K562 (cell line): ENCODE measurements at regions not wholly inside any gene's neighbourhood (a gene's known extent, or its start where the extent isn't known, plus 50 kb on each side); places are given as distances from the start of the nearest gene placed in this dataset.

Source experiments
- ATAC-seq: fragments of 200-7000 bp; cut with Tn5 transposase; 3 replicates; pipeline ENCODE4 v1.9.1; 2020; ENCODE audit warnings: moderate library complexity
- BruUV-seq: library from RNA; stranded (reverse); fragments of 400-500 nt; replicated peaks from 2 replicates; lab custom pipeline; 2021; lab: Mats Ljungman, UMichigan
- CTCF ChIA-PET: fragments of 300-600 bp; formaldehyde crosslinking; extraction: SDS; loops from one replicate; lab custom pipeline; 2021; ENCODE audit warnings: low intra/inter-chr PET ratio; lab: Yijun Ruan, JAX
- POLR2A ChIA-PET: fragments of 300-600, 350-650 bp; sonication (Branson Sonifier 250); formaldehyde crosslinking; extraction: SDS; loops from one replicate; lab custom pipeline; 2021; ENCODE audit warnings: antibody characterized with exemption, inconsistent platforms; lab: Yijun Ruan, JAX
- DNase-seq, 4 experiments: peaks; one replicate each; pipeline versions ENCODE4 v3.0.0 to v3.0.0-alpha.2; 2011 to 2018; ENCODE audit warnings: low spot score in 3 of 4, mixed read lengths in 3 of 4; ENCODE audit errors: extremely low read depth in 1 of 4
- FAIRE-seq: peaks from 2 replicates; lab custom pipeline; 2011; peaks lifted over from hg19 to GRCh38; lab: Jason Lieb, UNC
- H2AFZ ChIP-seq: 2 replicates; pipeline ENCODE4 v1.6.0; 2011; ENCODE audit warnings: low read depth, low read length, control low read depth, inconsistent platforms
- H3K27ac ChIP-seq: fragments of 200-600 bp; 3 replicates; pipeline ENCODE4 v1.8.0; 2011; ENCODE audit warnings: low read depth, mild to moderate bottlenecking, control low read depth, inconsistent platforms, low read length, moderate library complexity, mixed read lengths; ENCODE audit errors: extremely low read depth
- H3K27me3 ChIP-seq, 2 experiments: fragments of 300-600 bp in 1 of 2; 2 replicates in 1 of 2; 3 replicates in 1 of 2; pipeline versions ENCODE4 v1.6.0 to v1.8.0; 2011; ENCODE audit warnings: inconsistent platforms in 2 of 2, low read length in 2 of 2, mild to moderate bottlenecking in 1 of 2, mixed read lengths in 1 of 2, moderate library complexity in 1 of 2; ENCODE audit not compliant: control insufficient read depth in 2 of 2, insufficient read depth in 2 of 2
- H3K36me3 ChIP-seq: fragments of 300-600 bp; 3 replicates; pipeline ENCODE4 v1.8.0; 2011; ENCODE audit warnings: mild to moderate bottlenecking, low read length, inconsistent platforms; ENCODE audit not compliant: control insufficient read depth, insufficient read depth
- H3K4me1 ChIP-seq, 2 experiments: fragments of 200-600 bp in 1 of 2; replicated peaks in 1 of 2; 2 replicates in 1 of 2; 3 replicates in 1 of 2; pipeline versions ENCODE4 v1.5.1 to v1.8.0; 2011; ENCODE audit warnings: inconsistent platforms in 2 of 2, low read length in 2 of 2, mild to moderate bottlenecking in 1 of 2, mixed read lengths in 1 of 2, moderate library complexity in 1 of 2; ENCODE audit not compliant: control insufficient read depth in 2 of 2, insufficient read depth in 2 of 2
- H3K4me2 ChIP-seq: 2 replicates; pipeline ENCODE4 v1.6.1; 2011; ENCODE audit warnings: low read length, control low read depth, inconsistent platforms, mixed read lengths; ENCODE audit not compliant: insufficient read depth
- H3K4me3 ChIP-seq: fragments of 200-600 bp; sonication (generic), shearing (Covaris generic); 2 replicates; pipeline ENCODE4 v1.5.1; 2016; ENCODE audit warnings: control low read depth, inconsistent platforms
- H3K79me2 ChIP-seq: fragments of 200-600 bp; 3 replicates; pipeline ENCODE4 v1.8.0; 2011; ENCODE audit warnings: low read length, inconsistent platforms; ENCODE audit not compliant: control insufficient read depth, insufficient read depth
- H3K9ac ChIP-seq, 2 experiments: 2 replicates each; pipeline versions ENCODE4 v1.6.0 to v1.6.1; 2011; ENCODE audit warnings: low read depth in 2 of 2, low read length in 2 of 2, control low read depth in 1 of 2, inconsistent platforms in 1 of 2, mild to moderate bottlenecking in 1 of 2, mixed read lengths in 1 of 2; ENCODE audit not compliant: insufficient read depth in 1 of 2
- H3K9me1 ChIP-seq: one replicate; pipeline ENCODE4 v1.6.0; 2011; ENCODE audit warnings: inconsistent platforms, mild to moderate bottlenecking, low read length, moderate library complexity; ENCODE audit not compliant: control insufficient read depth, insufficient read depth
- H3K9me3 ChIP-seq: replicated peaks from 2 replicates; pipeline ENCODE4 v1.5.1; 2011; ENCODE audit warnings: low read depth, low read length, inconsistent platforms; ENCODE audit not compliant: control insufficient read depth, insufficient read depth
- H4K20me1 ChIP-seq: replicated peaks from 2 replicates; pipeline ENCODE4 v1.6.1; 2011; ENCODE audit warnings: low read length, inconsistent platforms, mixed read lengths; ENCODE audit not compliant: control insufficient read depth, insufficient read depth
- ADNP ChIP-seq: fragments of 200-800 bp; sonication (Bioruptor generic); IDR thresholded peaks from 2 replicates; pipeline ENCODE4 v1.6.1; 2016; ENCODE audit warnings: missing genetic modification characterization, missing compliant biosample characterization
- ETV6 ChIP-seq, 3 experiments: fragments of 150-350 bp in 1 of 3; sonication (generic) in 1 of 3; formaldehyde crosslinking in 1 of 3; IDR thresholded peaks; 2 replicates each; pipeline versions ENCODE4 v1.6.1 to v1.8.0; 2014 to 2022; ENCODE audit warnings: borderline replicate concordance in 2 of 3, low read depth in 2 of 3, antibody characterized with exemption in 1 of 3, low read length in 1 of 3, mild to moderate bottlenecking in 1 of 3, missing genetic modification reagents in 1 of 3
- GTF2E2 ChIP-seq: fragments of 200-800 bp; sonication (Bioruptor generic); IDR thresholded peaks from 2 replicates; pipeline ENCODE4 v1.6.1; 2016; ENCODE audit warnings: missing genetic modification characterization, missing compliant biosample characterization
- PRMT5 ChIP-seq: sonication (generic); formaldehyde crosslinking; IDR thresholded peaks from 2 replicates; pipeline ENCODE4 v1.5.0; 2020; ENCODE audit warnings: missing genetic modification reagents
- RBM39 ChIP-seq: fragments of 200-400 bp; formaldehyde crosslinking; optimal IDR thresholded peaks from 2 replicates; pipeline ENCODE3; 2018; ENCODE audit warnings: low read depth, low read length
- RUNX1 ChIP-seq: sonication (generic); IDR thresholded peaks from 2 replicates; pipeline ENCODE4 v1.6.1; 2016; ENCODE audit warnings: antibody characterized with exemption, low read depth
- STAT5B ChIP-seq: fragments of 250-450 bp; sonication (Bioruptor Pico); IDR thresholded peaks from 2 replicates; pipeline ENCODE4 v1.8.0; 2021; ENCODE audit warnings: mild to moderate bottlenecking, inconsistent platforms
- ZBTB7A ChIP-seq: IDR thresholded peaks from 2 replicates; pipeline ENCODE4 v1.6.1; 2011; ENCODE audit warnings: low read depth, mild to moderate bottlenecking, low read length, moderate library complexity, borderline replicate concordance; ENCODE audit not compliant: control insufficient read depth
- ZC3H11A ChIP-seq: IDR thresholded peaks from 2 replicates; pipeline ENCODE4 v1.6.1; 2012; ENCODE audit warnings: low read depth, low read length, improper control_type of control experiment
- ZNF217 ChIP-seq: sonication (generic); formaldehyde crosslinking; IDR thresholded peaks from 2 replicates; pipeline ENCODE4 v1.8.0; 2022; ENCODE audit warnings: mild to moderate bottlenecking, missing genetic modification reagents
- ZNF431 ChIP-seq: sonication (generic); formaldehyde crosslinking; IDR thresholded peaks from 2 replicates; pipeline ENCODE4 v1.8.0; 2022; ENCODE audit warnings: mild to moderate bottlenecking, missing genetic modification reagents
- WGBS: fragments of 100-300 bp; shearing (Covaris generic); methylation state at CpG from one replicate; pipeline ENCODE4 v1.1.6; 2016; ENCODE audit warnings: low coverage, mixed read lengths; ENCODE audit not compliant: insufficient coverage; ENCODE audit errors: missing lambda C conversion rate; 5-methylcytosine and 5-hydroxymethylcytosine counted together
- in situ Hi-C: fragments of 300-500 bp; cut with MboI; formaldehyde crosslinking; loops from 4 replicates; pipeline ENCODE4 v1.15.0; 2018; ENCODE audit warnings: inconsistent platforms, mixed read lengths
- intact Hi-C: fragments of 100-400 bp; cut with micrococcal nuclease; formaldehyde crosslinking; loops from 2 replicates; pipeline ENCODE4 v1.14.2; 2022
- TF ChIP-seq, protein P1 (sequence below), 2 experiments: fragments of 450-650 bp; formaldehyde crosslinking in 1 of 2; IDR thresholded peaks; 2 replicates each; pipeline versions ENCODE4 v1.4.0 to v1.6.1; 2014 to 2020; ENCODE audit warnings: mild to moderate bottlenecking in 2 of 2, borderline replicate concordance in 1 of 2, low read depth in 1 of 2

DNA sequence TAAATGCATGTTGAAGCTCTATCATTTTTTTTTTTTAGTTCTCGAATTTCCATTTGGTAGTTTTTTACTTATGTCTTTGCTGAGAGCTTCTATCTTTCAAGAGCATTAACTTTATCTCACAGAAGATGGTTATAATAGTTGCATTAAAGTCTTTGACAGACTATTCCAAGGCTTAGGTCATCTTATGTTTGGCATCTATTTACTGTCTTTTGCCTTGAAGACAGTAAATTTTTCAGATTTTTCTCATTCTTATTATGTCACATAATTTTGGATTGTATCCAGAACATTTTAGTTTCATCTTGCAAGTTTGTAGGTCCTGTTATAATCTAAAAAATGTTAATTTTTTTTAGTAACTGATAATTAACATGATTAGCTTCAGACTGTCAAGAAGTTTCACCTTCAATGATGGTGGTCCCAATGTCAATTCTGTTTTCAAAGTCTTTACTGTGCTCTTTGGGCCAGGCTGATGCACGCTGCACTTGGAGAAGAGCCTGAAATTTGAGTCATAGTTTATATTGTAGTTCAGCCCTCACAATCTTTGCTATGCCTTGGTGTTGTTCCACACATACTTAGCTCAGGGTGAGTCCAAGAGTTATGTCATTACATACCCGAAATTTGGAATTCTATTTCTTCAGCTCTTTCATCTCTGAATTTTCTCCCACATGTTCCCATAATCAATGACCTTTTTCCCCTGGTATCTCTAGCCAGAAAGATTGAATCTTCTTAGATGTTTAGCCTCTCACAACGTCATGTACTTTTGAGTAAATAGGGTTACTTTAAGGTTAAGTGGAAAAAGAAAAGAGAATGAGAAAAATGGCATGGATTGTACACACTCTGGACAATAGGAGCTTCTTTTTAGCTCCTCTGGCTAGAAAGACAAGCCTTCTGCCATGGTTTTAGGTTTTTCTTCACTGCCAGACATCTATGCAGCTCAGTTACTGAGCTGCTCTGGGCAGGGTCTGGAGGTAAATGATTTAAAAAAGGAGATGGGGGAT is 110.3 kb upstream of the BTBD3 start:
- BruUV-seq: no TSS peak
- no peak for TF ChIP-seq ZNF217 (CRISPR knock-in tag)
- TF ChIP-seq RBM39: no peak
- TF ChIP-seq STAT5B: no peak
- no peak for TF ChIP-seq RUNX1
- TF ChIP-seq, protein P1, sequence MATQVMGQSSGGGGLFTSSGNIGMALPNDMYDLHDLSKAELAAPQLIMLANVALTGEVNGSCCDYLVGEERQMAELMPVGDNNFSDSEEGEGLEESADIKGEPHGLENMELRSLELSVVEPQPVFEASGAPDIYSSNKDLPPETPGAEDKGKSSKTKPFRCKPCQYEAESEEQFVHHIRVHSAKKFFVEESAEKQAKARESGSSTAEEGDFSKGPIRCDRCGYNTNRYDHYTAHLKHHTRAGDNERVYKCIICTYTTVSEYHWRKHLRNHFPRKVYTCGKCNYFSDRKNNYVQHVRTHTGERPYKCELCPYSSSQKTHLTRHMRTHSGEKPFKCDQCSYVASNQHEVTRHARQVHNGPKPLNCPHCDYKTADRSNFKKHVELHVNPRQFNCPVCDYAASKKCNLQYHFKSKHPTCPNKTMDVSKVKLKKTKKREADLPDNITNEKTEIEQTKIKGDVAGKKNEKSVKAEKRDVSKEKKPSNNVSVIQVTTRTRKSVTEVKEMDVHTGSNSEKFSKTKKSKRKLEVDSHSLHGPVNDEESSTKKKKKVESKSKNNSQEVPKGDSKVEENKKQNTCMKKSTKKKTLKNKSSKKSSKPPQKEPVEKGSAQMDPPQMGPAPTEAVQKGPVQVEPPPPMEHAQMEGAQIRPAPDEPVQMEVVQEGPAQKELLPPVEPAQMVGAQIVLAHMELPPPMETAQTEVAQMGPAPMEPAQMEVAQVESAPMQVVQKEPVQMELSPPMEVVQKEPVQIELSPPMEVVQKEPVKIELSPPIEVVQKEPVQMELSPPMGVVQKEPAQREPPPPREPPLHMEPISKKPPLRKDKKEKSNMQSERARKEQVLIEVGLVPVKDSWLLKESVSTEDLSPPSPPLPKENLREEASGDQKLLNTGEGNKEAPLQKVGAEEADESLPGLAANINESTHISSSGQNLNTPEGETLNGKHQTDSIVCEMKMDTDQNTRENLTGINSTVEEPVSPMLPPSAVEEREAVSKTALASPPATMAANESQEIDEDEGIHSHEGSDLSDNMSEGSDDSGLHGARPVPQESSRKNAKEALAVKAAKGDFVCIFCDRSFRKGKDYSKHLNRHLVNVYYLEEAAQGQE (IDR thresholded peaks at IDR 0.05; ENCODE audit: borderline replicate concordance): no peak
- TF ChIP-seq, protein P1 (CRISPR knock-in tag; IDR thresholded peaks at IDR 0.05; ENCODE audit: low read depth): no peak
- no peak for TF ChIP-seq ZNF431 (CRISPR knock-in tag)
- TF ChIP-seq ZC3H11A: no peak
- no peak for TF ChIP-seq ETV6 (IDR thresholded peaks at IDR 0.05; ENCODE audit: borderline replicate concordance in 1 of 2, low read depth in 2 of 2, low read length in 1 of 2)
- TF ChIP-seq ETV6 (CRISPR knock-in tag; IDR thresholded peaks at IDR 0.05; ENCODE audit: borderline replicate concordance): no peak
- no peak for TF ChIP-seq ADNP (tag)
- no peak for TF ChIP-seq PRMT5 (CRISPR knock-in tag)
- no peak for TF ChIP-seq ZBTB7A
- TF ChIP-seq GTF2E2: no peak

More for the DNA sequence above, 110.3 kb upstream of the BTBD3 start:
- no peak overlapping the region for H3K9ac ChIP-seq
- H3K9me3 ChIP-seq: no peaks in the 10 kb centered on the region
- no peak overlapping the region for H2AFZ ChIP-seq
- H3K9me1 ChIP-seq: no peaks in the 10 kb centered on the region
- in situ Hi-C loops (no loop called here), intact Hi-C loops (no loop called here)
- no peaks in the 10 kb centered on the region for H3K27me3 ChIP-seq
- no peak overlapping the region for H3K4me2 ChIP-seq
- no peak for ATAC-seq
- no peaks in the 10 kb centered on the region for H3K36me3 ChIP-seq
- 0% methylated on average over 3 of the region's 4 CpGs for WGBS
- H3K4me3 ChIP-seq: no peak overlapping the region
- no peak for DNase-seq
- ChIA-PET POLR2A (no interaction called here), CTCF (no interaction called here)
- no peaks in the 10 kb centered on the region for H3K79me2 ChIP-seq
- FAIRE-seq: no peak
- H3K27ac ChIP-seq: no peak overlapping the region
- H3K4me1 ChIP-seq: no peaks in the 10 kb centered on the region
- no peaks in the 10 kb centered on the region for H4K20me1 ChIP-seq
